Lower lobe of right lung (tissue), 2 donors: ENCODE measurements at regions not wholly inside any gene's neighbourhood (a gene's known extent, or its start where the extent isn't known, plus 50 kb on each side); places are given as distances from the start of the nearest gene placed in this dataset.
A peak's percentile ranks its signal among the peaks of the same experiment; 100 is the strongest.

Source experiments
- ATAC-seq, 2 donors: fragments of 200-7000 bp; cut with Tn5 transposase; one replicate each; pipeline ENCODE4 v1.9.1; 2020 to 2022; ENCODE audit warnings: mild to moderate bottlenecking in 2 of 2, moderate library complexity in 2 of 2
- DNase-seq: peaks from one replicate; pipeline ENCODE4 v3.0.0-alpha.2; 2020
- H3K27ac ChIP-seq: fragments of 200-600 bp; one replicate; pipeline ENCODE4 v1.8.0; 2022
- H3K27me3 ChIP-seq: fragments of 200-600 bp; one replicate; pipeline ENCODE4 v1.8.0; 2022; ENCODE audit warnings: low read depth
- H3K36me3 ChIP-seq: fragments of 200-600 bp; one replicate; pipeline ENCODE4 v1.8.0; 2022; ENCODE audit warnings: mild to moderate bottlenecking
- H3K4me1 ChIP-seq: fragments of 200-600 bp; one replicate; pipeline ENCODE4 v1.8.0; 2022
- H3K4me3 ChIP-seq: fragments of 200-600 bp; one replicate; pipeline ENCODE4 v1.8.0; 2022; ENCODE audit warnings: mild to moderate bottlenecking
- H3K9me3 ChIP-seq: fragments of 200-600 bp; one replicate; pipeline ENCODE4 v1.8.0; 2022
- intact Hi-C: fragments of 100-400 bp; cut with DNase I; formaldehyde crosslinking; loops from one replicate; pipeline ENCODE4 v1.11.0; 2022
- TF ChIP-seq, protein P1 (sequence below): fragments of 200-600 bp; IDR thresholded peaks from one replicate; pipeline ENCODE4 v1.8.0; 2022; ENCODE audit warnings: antibody characterized with exemption, mild to moderate bottlenecking
- donor health status: DM: no; HTN: yes; CAD: no; lungs with severe emphysema.

DNA sequence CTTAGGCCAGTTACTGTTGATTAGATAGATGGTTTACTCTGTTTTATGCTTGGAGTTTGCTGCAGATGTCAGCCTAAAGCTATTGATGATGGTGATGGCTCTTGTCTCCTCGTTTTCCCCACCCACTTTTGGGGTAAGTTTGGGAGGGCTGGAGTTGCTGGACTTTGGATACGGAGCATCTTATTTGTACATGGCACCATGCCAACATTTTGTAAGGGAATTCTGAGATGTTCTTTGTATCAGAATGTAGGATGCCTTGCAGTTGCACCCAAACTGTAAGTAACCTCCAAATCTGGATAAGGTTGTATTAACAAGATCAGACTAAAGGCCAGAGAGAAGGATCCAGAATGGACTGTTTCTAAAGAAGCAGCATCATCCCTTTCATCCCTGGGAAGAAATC lies 551.9 kb upstream of the ZFHX3 start:
- Histone ChIP-seq H3K27ac (no peak overlapping the region), H3K9me3 (no peaks in the 10 kb centered on the region), H3K4me3 (no peak overlapping the region), H3K27me3 (no peaks in the 10 kb centered on the region), H3K36me3 (no peaks in the 10 kb centered on the region), H3K4me1 (no peaks in the 10 kb centered on the region)
- TF ChIP-seq, protein P1, sequence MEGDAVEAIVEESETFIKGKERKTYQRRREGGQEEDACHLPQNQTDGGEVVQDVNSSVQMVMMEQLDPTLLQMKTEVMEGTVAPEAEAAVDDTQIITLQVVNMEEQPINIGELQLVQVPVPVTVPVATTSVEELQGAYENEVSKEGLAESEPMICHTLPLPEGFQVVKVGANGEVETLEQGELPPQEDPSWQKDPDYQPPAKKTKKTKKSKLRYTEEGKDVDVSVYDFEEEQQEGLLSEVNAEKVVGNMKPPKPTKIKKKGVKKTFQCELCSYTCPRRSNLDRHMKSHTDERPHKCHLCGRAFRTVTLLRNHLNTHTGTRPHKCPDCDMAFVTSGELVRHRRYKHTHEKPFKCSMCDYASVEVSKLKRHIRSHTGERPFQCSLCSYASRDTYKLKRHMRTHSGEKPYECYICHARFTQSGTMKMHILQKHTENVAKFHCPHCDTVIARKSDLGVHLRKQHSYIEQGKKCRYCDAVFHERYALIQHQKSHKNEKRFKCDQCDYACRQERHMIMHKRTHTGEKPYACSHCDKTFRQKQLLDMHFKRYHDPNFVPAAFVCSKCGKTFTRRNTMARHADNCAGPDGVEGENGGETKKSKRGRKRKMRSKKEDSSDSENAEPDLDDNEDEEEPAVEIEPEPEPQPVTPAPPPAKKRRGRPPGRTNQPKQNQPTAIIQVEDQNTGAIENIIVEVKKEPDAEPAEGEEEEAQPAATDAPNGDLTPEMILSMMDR, result no peak
- no peak for ATAC-seq
- no peak for DNase-seq
- intact Hi-C loops, result no loop called here

DNA sequence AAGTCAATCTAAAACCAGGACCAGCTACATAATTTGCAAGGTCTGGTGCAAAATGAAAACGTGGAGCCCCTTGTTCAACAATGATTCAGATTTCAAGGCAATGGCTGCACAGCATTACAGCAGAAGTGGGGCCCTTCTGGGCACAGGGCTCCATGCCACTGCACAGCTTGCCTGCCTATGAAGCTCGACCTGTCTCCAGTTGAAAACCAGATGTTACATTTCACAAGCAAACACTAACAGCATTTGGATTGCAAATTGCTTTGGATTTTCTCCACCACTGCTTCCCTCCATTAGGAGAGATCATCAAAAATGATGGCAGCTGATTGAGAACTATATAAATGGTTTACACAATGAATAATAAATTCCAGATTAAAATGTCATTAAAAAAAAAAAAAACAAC lies 551.4 kb upstream of the ZFHX3 start:
- Histone ChIP-seq H3K4me3 (no peak overlapping the region), H3K27ac (no peak overlapping the region), H3K27me3 (no peaks in the 10 kb centered on the region), H3K36me3 (no peaks in the 10 kb centered on the region), H3K9me3 (no peaks in the 10 kb centered on the region), H3K4me1 (no peaks in the 10 kb centered on the region)
- TF ChIP-seq, protein P1, result no peak
- no peak for DNase-seq
- ATAC-seq, result no peak
- intact Hi-C loops, result no loop called here

DNA sequence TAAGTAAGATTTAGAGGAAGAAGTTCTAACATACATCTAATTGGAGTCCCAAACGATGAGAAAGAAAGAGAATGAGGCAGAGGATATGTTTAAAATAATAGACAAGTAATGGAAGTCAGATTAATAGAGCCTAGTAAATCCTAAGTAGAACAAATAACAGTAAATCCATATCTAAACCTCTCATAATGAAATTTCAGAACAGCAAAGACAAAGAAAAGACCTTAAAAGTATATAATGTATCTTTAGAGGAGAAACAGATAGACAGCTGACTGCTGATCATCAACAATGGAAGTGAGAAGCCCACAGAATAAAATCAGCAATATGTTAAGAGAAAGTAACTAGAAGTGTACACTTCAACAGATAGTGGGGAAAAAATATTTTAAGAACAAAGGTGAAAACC lies 536.2 kb upstream of the ZFHX3 start:
- Histone ChIP-seq H3K36me3 (no peaks in the 10 kb centered on the region), H3K27me3 (no peaks in the 10 kb centered on the region), H3K27ac (no peak overlapping the region), H3K4me3 (no peak overlapping the region), H3K4me1 (no peaks in the 10 kb centered on the region), H3K9me3 (no peaks in the 10 kb centered on the region)
- TF ChIP-seq, protein P1, result no peak
- ATAC-seq, result no peak
- intact Hi-C loops, result no loop called here
- no peak for DNase-seq

- no peak overlapping the region for H3K4me3 ChIP-seq
- ATAC-seq (peak in 1 of 2 donors; percentile 54), DNase-seq (peak; percentile 67)
- no peaks in the 10 kb centered on the region for H3K4me1 ChIP-seq
- no peaks in the 10 kb centered on the region for H3K36me3 ChIP-seq
- TF ChIP-seq, protein P1, result no peak
- no peak overlapping the region for H3K27ac ChIP-seq
- no peaks in the 10 kb centered on the region for H3K27me3 ChIP-seq
- H3K9me3 ChIP-seq, result no peaks in the 10 kb centered on the region
- intact Hi-C loops, result no loop called here
Observed at GRCh38 chr16:73572135-73572828, 524.4 kb upstream of the ZFHX3 start.

GRCh38 chr16:73569266-73569980 lies 521.5 kb upstream of the ZFHX3 start:
- TF ChIP-seq, protein P1, result no peak
- ATAC-seq (no peak), DNase-seq (no peak)
- Histone ChIP-seq H3K9me3 (no peaks in the 10 kb centered on the region), H3K27ac (no peak overlapping the region), H3K4me1 (no peaks in the 10 kb centered on the region), H3K36me3 (no peaks in the 10 kb centered on the region), H3K27me3 (no peaks in the 10 kb centered on the region), H3K4me3 (no peak overlapping the region)
- intact Hi-C loops, result no loop called here
